GM21619 (cell line): ENCODE measurements at regions not wholly inside any gene's neighbourhood (a gene's known extent, or its start where the extent isn't known, plus 50 kb on each side); places are given as distances from the start of the nearest gene placed in this dataset.
"Not testable (repeated sequence)": the region's sequence is repeated elsewhere in the genome, so short reads cannot be mapped to it uniquely, and the experiment has no call there.

Experiments used
- ATAC-seq: cut with Tn5 transposase; IDR thresholded peaks from one replicate; pipeline ENCODE4 v1.9.1; 2021; ENCODE audit not compliant: unreplicated experiment

GRCh38 chr13:44848920-44849676 is 140.2 kb downstream of the NUFIP1 start:
- ATAC-seq = no peak

GRCh38 chr13:44845281-44846058 is 143.8 kb downstream of the NUFIP1 start:
- not testable (repeated sequence) for ATAC-seq

GRCh38 chr13:44844786-44845185 is 144.5 kb downstream of the NUFIP1 start:
- no peak for ATAC-seq

GRCh38 chr13:44843403-44843802 is 145.9 kb downstream of the NUFIP1 start:
- ATAC-seq = no peak

- ATAC-seq = no peak
Observed at GRCh38 chr13:44842158-44842557, 147.1 kb downstream of the NUFIP1 start.

GRCh38 chr13:44840131-44840530 is 149.1 kb downstream of the NUFIP1 start:
- ATAC-seq = no peak

- ATAC-seq = no peak
Observed at GRCh38 chr13:44837250-44837649, 152.0 kb downstream of the NUFIP1 start.

- no peak for ATAC-seq
Observed at GRCh38 chr13:44834404-44834803, 154.9 kb downstream of the NUFIP1 start.

GRCh38 chr13:44833626-44834025 is 155.6 kb downstream of the NUFIP1 start:
- no peak for ATAC-seq

- ATAC-seq = no peak
Observed at GRCh38 chr13:44833139-44833538, 156.1 kb downstream of the NUFIP1 start.

- ATAC-seq = no peak
Observed at GRCh38 chr13:44826591-44827350, 162.5 kb downstream of the NUFIP1 start.

GRCh38 chr13:44825953-44826352 is 163.3 kb downstream of the NUFIP1 start:
- ATAC-seq = no peak

- ATAC-seq = not testable (repeated sequence)
Observed at GRCh38 chr13:44823555-44823954, 165.7 kb downstream of the NUFIP1 start.

- ATAC-seq = no peak
Observed at GRCh38 chr13:44822291-44822690, 167.0 kb downstream of the NUFIP1 start.

GRCh38 chr13:44819772-44820171 is 169.5 kb downstream of the NUFIP1 start:
- ATAC-seq = no peak

- no peak for ATAC-seq
Observed at GRCh38 chr13:44819245-44819644, 170.0 kb downstream of the NUFIP1 start.

GRCh38 chr13:44818428-44818827 is 170.8 kb downstream of the NUFIP1 start:
- no peak for ATAC-seq

GRCh38 chr13:44818016-44818415 is 171.3 kb downstream of the NUFIP1 start:
- ATAC-seq = no peak

- no peak for ATAC-seq
Observed at GRCh38 chr13:44817131-44817671, 172.1 kb downstream of the NUFIP1 start.

- no peak for ATAC-seq
Observed at GRCh38 chr13:44816701-44817100, 172.6 kb downstream of the NUFIP1 start.

GRCh38 chr13:44815623-44816022 is 173.6 kb downstream of the NUFIP1 start:
- no peak for ATAC-seq
